HCT116 (cell line): ENCODE measurements at regions not wholly inside any gene's neighbourhood (a gene's known extent, or its start where the extent isn't known, plus 50 kb on each side); places are given as distances from the start of the nearest gene placed in this dataset.

Experiments
- ATAC-seq: fragments of 200-7000 bp; cut with Tn5 transposase; 2 replicates; pipeline ENCODE4 v1.9.1; 2020; ENCODE audit warnings: mild to moderate bottlenecking, moderate library complexity
- BruUV-seq: library from RNA; stranded (reverse); fragments of 400-500 nt; replicated peaks from 2 replicates; lab custom pipeline; 2021; lab: Mats Ljungman, UMichigan
- CTCF ChIA-PET: fragments of 300-600 bp; sonication (Branson Sonifier 250); formaldehyde crosslinking; loops from one replicate; lab custom pipeline; 2021; ENCODE audit warnings: antibody characterized with exemption; lab: Charles Lee
- POLR2A ChIA-PET: fragments of 300-600, 350-600 bp; sonication (Branson Sonifier 250); formaldehyde crosslinking; loops from one replicate; lab custom pipeline; 2021; ENCODE audit warnings: antibody characterized with exemption; lab: Charles Lee
- RAD21 ChIA-PET, 2 experiments: fragments of 300-600 bp; sonication (Branson Sonifier 250); formaldehyde crosslinking; loops; one replicate each; lab custom pipeline; 2023; ENCODE audit warnings: low total read pairs in 2 of 2; ENCODE audit not compliant: uncharacterized antibody in 2 of 2, unreplicated experiment in 2 of 2, low non-redundant PET in 1 of 2; lab: Charles Lee
- DNase-seq: peaks from one replicate; pipeline ENCODE4 v3.0.0-alpha.2; 2010; ENCODE audit warnings: low read depth, low spot score
- H2AFZ ChIP-seq: fragments of 200-600 bp; shearing (Covaris generic), sonication (generic); 2 replicates; pipeline ENCODE4 v1.6.1; 2017; ENCODE audit warnings: low read depth, mixed run types, mixed read lengths, antibody characterized with exemption, low read length; ENCODE audit not compliant: poor library complexity, severe bottlenecking
- H3K27ac ChIP-seq: 2 replicates; pipeline ENCODE4 v1.5.1; 2012; ENCODE audit warnings: low read depth, low read length
- H3K27me3 ChIP-seq: fragments of 200-600 bp; sonication (generic); 2 replicates; pipeline ENCODE4 v1.6.1; 2016; ENCODE audit warnings: mixed run types, low read length, mixed read lengths; ENCODE audit not compliant: insufficient read depth
- H3K36me3 ChIP-seq, 2 experiments: fragments of 200-500 bp in 1 of 2; fragments of 200-600 bp in 1 of 2; sonication (Bioruptor generic) in 1 of 2; sonication (generic) in 1 of 2; 2 replicates each; pipeline versions ENCODE4 v1.5.1 to v1.6.1; 2014 to 2016; ENCODE audit warnings: low read length in 2 of 2, inconsistent platforms in 1 of 2, mixed read lengths in 1 of 2, mixed run types in 1 of 2; ENCODE audit not compliant: insufficient read depth in 2 of 2, control insufficient read depth in 1 of 2
- H3K4me1 ChIP-seq, 2 experiments: fragments of 200-600 bp in 1 of 2; sonication (generic) in 1 of 2; 2 replicates each; pipeline versions ENCODE4 v1.5.1 to v1.6.1; 2012 to 2017; ENCODE audit warnings: low read length in 2 of 2, inconsistent platforms in 1 of 2, mild to moderate bottlenecking in 1 of 2, mixed read lengths in 1 of 2, mixed run types in 1 of 2, moderate library complexity in 1 of 2; ENCODE audit not compliant: insufficient read depth in 2 of 2, control insufficient read depth in 1 of 2
- H3K4me2 ChIP-seq: fragments of 200-600 bp; sonication (generic); 2 replicates; pipeline ENCODE4 v1.6.1; 2017; ENCODE audit warnings: mixed run types, low read length, mixed read lengths
- H3K4me3 ChIP-seq, 2 experiments: fragments of 200-600 bp in 1 of 2; sonication (generic) in 1 of 2; replicated peaks in 1 of 2; 2 replicates each; pipeline ENCODE4 v1.5.1; 2011 to 2016; ENCODE audit warnings: low read length in 2 of 2, control low read depth in 1 of 2, low read depth in 1 of 2, mild to moderate bottlenecking in 1 of 2, mixed read lengths in 1 of 2, mixed run types in 1 of 2
- H3K79me2 ChIP-seq: fragments of 200-600 bp; sonication (generic); 2 replicates; pipeline ENCODE4 v1.6.1; 2017; ENCODE audit warnings: mild to moderate bottlenecking, mixed run types, low read length, moderate library complexity, mixed read lengths; ENCODE audit not compliant: insufficient read depth
- H3K9ac ChIP-seq: fragments of 200-600 bp; sonication (generic); 2 replicates; pipeline ENCODE4 v1.6.1; 2016; ENCODE audit warnings: low read length, mixed read lengths
- H3K9me2 ChIP-seq: fragments of 200-600 bp; sonication (generic), shearing (Covaris generic); 2 replicates; pipeline ENCODE4 v1.6.1; 2017; ENCODE audit warnings: mixed run types, mild to moderate bottlenecking, moderate library complexity; ENCODE audit not compliant: insufficient read depth
- H3K9me3 ChIP-seq, 2 experiments: fragments of 200-500 bp in 1 of 2; fragments of 200-600 bp in 1 of 2; sonication (Bioruptor generic) in 1 of 2; sonication (generic) in 1 of 2; 2 replicates each; pipeline ENCODE4 v1.6.1; 2014 to 2017; ENCODE audit warnings: low read length in 2 of 2, mixed read lengths in 2 of 2, inconsistent platforms in 1 of 2, low read depth in 1 of 2, mild to moderate bottlenecking in 1 of 2, mixed run types in 1 of 2, moderate library complexity in 1 of 2; ENCODE audit not compliant: control insufficient read depth in 1 of 2, insufficient read depth in 1 of 2
- H4K20me1 ChIP-seq: fragments of 200-600 bp; sonication (generic), shearing (Covaris generic); 2 replicates; pipeline ENCODE4 v1.6.1; 2017; ENCODE audit warnings: mixed run types, mild to moderate bottlenecking, moderate library complexity; ENCODE audit not compliant: insufficient read depth
- CBX3 ChIP-seq: IDR thresholded peaks from 2 replicates; pipeline ENCODE4 v1.6.1; 2012; ENCODE audit warnings: low read depth
- CEBPB ChIP-seq: IDR thresholded peaks from 2 replicates; pipeline ENCODE4 v1.6.1; 2012; ENCODE audit warnings: low read depth
- EGR1 ChIP-seq: IDR thresholded peaks from 2 replicates; pipeline ENCODE4 v1.6.1; 2012; ENCODE audit warnings: low read depth
- EZH2 ChIP-seq: fragments of 200-600 bp; sonication (generic); IDR thresholded peaks from 2 replicates; pipeline ENCODE4 v1.6.1; 2017; ENCODE audit warnings: antibody characterized with exemption, mixed run types
- EZH2phosphoT487 ChIP-seq: fragments of 200-600 bp; IDR thresholded peaks from 2 replicates; pipeline ENCODE4 v1.6.1; 2018; ENCODE audit warnings: antibody characterized with exemption, borderline replicate concordance
- JUND ChIP-seq: IDR thresholded peaks from 2 replicates; pipeline ENCODE4 v1.6.1; 2012
- POLR2A ChIP-seq: IDR thresholded peaks from 2 replicates; pipeline ENCODE4 v1.7.0; 2011; ENCODE audit warnings: borderline replicate concordance; ENCODE audit not compliant: insufficient read depth, insufficient read length; ENCODE audit errors: extremely low read depth
- POLR2AphosphoS5 ChIP-seq: IDR thresholded peaks from 2 replicates; pipeline ENCODE4 v1.6.1; 2011; ENCODE audit warnings: mild to moderate bottlenecking, low read depth, low read length, moderate library complexity
- SIN3A ChIP-seq: IDR thresholded peaks from 2 replicates; pipeline ENCODE4 v1.6.1; 2012; ENCODE audit warnings: low read depth
- SP1 ChIP-seq: IDR thresholded peaks from 2 replicates; pipeline ENCODE4 v1.6.1; 2012; ENCODE audit warnings: low read depth
- SRF ChIP-seq: IDR thresholded peaks from 2 replicates; pipeline ENCODE4 v1.6.1; 2012; ENCODE audit warnings: low read depth
- TCF7L2 ChIP-seq: IDR thresholded peaks from 2 replicates; pipeline ENCODE4 v1.7.0; 2011; ENCODE audit warnings: borderline replicate concordance, inconsistent platforms; ENCODE audit not compliant: insufficient read depth, insufficient read length; ENCODE audit errors: extremely low read depth
- YY1 ChIP-seq: IDR thresholded peaks from 2 replicates; pipeline ENCODE4 v1.6.1; 2011; ENCODE audit warnings: low read length, low read depth, moderate library complexity, mild to moderate bottlenecking; ENCODE audit not compliant: insufficient replicate concordance; ENCODE audit errors: extremely low read depth
- ZNF274 ChIP-seq: fragments of 200-500 bp; sonication (Bioruptor generic); IDR thresholded peaks from 2 replicates; pipeline ENCODE4 v1.6.1; 2014; ENCODE audit warnings: mild to moderate bottlenecking, low read depth, low read length, inconsistent platforms
- intact Hi-C: fragments of 100-400 bp; cut with micrococcal nuclease; formaldehyde crosslinking; loops from 2 replicates; pipeline ENCODE4 v1.10.0; 2022
- TF ChIP-seq, protein P1 (sequence below): IDR thresholded peaks from 2 replicates; pipeline ENCODE4 v1.6.1; 2012
- TF ChIP-seq, protein P2 (sequence below), 3 experiments: fragments of 200-600 bp in 1 of 3; sonication (generic) in 1 of 3; IDR thresholded peaks in 2 of 3; conservative IDR thresholded peaks in 1 of 3; 2 replicates each; pipeline ENCODE4 v1.5.1; 2012 to 2017; ENCODE audit warnings: low read depth in 2 of 3, low read length in 2 of 3, antibody characterized with exemption in 1 of 3, borderline replicate concordance in 1 of 3, control low read depth in 1 of 3, mild to moderate bottlenecking in 1 of 3, mixed read lengths in 1 of 3, mixed run types in 1 of 3, moderate library complexity in 1 of 3; ENCODE audit not compliant: insufficient read depth in 1 of 3
- TF ChIP-seq, protein P3 (sequence below): IDR thresholded peaks from 2 replicates; pipeline ENCODE4 v1.6.1; 2012; ENCODE audit warnings: low read depth

DNA sequence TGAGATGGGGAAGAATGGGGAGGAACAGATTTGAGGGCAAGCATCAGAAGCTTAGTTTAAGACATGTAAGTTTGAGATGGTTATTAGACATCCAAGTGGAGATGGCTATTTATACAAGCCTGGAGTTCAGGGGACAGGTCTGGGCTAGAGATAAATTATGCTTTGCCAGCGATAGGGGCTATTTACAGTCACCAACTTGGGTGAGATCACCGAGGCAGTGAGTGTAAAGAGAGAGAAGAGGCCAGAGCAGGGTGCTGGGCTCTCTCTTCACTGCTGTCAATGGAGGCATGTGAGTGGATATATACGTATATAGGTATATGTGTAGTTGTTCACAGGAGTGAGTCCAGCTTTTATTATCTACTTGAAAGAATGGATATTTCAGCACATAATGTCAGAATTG lies 81.0 kb downstream of the QPCT start:
- ATAC-seq (no peak), DNase-seq (no peak)
- no TSS peak for BruUV-seq
- Histone ChIP-seq H3K4me2 (no peak overlapping the region), H3K4me3 (no peak overlapping the region), H3K9me2 (no peaks in the 10 kb centered on the region), H3K4me1 (no peaks in the 10 kb centered on the region), H3K9me3 (no peaks in the 10 kb centered on the region), H2AFZ (no peak overlapping the region), H4K20me1 (no peaks in the 10 kb centered on the region), H3K27ac (no peak overlapping the region), H3K9ac (no peak overlapping the region), H3K36me3 (no peaks in the 10 kb centered on the region), H3K79me2 (no peaks in the 10 kb centered on the region), H3K27me3 (no peaks in the 10 kb centered on the region)
- intact Hi-C loops = no loop called here
- ChIA-PET RAD21 (no interaction called here), CTCF (interaction anchor here (1.6 to 1.9 kb wide), 2 partner anchors 407 to 452 kb away, joined by 4 read pairs; no protein-coding TSS in a partner anchor), POLR2A (interaction anchor here (1.1 kb wide), 1 partner anchor 10 kb away, joined by 3 read pairs; no protein-coding TSS in a partner anchor)
- TF ChIP-seq CBX3 (no peak), SP1 (no peak), EZH2phosphoT487 (no peak), JUND (no peak), SIN3A (no peak), TCF7L2 (no peak), EGR1 (no peak), EZH2 (no peak), CEBPB (no peak), YY1 (no peak), SRF (no peak), ZNF274 (no peak), POLR2AphosphoS5 (no peak), POLR2A (no peak)
- TF ChIP-seq, protein P1, sequence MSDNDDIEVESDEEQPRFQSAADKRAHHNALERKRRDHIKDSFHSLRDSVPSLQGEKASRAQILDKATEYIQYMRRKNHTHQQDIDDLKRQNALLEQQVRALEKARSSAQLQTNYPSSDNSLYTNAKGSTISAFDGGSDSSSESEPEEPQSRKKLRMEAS = no peak
- TF ChIP-seq, protein P2, sequence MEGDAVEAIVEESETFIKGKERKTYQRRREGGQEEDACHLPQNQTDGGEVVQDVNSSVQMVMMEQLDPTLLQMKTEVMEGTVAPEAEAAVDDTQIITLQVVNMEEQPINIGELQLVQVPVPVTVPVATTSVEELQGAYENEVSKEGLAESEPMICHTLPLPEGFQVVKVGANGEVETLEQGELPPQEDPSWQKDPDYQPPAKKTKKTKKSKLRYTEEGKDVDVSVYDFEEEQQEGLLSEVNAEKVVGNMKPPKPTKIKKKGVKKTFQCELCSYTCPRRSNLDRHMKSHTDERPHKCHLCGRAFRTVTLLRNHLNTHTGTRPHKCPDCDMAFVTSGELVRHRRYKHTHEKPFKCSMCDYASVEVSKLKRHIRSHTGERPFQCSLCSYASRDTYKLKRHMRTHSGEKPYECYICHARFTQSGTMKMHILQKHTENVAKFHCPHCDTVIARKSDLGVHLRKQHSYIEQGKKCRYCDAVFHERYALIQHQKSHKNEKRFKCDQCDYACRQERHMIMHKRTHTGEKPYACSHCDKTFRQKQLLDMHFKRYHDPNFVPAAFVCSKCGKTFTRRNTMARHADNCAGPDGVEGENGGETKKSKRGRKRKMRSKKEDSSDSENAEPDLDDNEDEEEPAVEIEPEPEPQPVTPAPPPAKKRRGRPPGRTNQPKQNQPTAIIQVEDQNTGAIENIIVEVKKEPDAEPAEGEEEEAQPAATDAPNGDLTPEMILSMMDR (IDR thresholded peaks at IDR 0.05 in 2 of 3, conservative IDR thresholded peaks at IDR 0.05 in 1 of 3; ENCODE audit: borderline replicate concordance in 1 of 3, insufficient read depth in 1 of 3, low read depth in 2 of 3, low read length in 2 of 3) = no peak
- TF ChIP-seq, protein P3, sequence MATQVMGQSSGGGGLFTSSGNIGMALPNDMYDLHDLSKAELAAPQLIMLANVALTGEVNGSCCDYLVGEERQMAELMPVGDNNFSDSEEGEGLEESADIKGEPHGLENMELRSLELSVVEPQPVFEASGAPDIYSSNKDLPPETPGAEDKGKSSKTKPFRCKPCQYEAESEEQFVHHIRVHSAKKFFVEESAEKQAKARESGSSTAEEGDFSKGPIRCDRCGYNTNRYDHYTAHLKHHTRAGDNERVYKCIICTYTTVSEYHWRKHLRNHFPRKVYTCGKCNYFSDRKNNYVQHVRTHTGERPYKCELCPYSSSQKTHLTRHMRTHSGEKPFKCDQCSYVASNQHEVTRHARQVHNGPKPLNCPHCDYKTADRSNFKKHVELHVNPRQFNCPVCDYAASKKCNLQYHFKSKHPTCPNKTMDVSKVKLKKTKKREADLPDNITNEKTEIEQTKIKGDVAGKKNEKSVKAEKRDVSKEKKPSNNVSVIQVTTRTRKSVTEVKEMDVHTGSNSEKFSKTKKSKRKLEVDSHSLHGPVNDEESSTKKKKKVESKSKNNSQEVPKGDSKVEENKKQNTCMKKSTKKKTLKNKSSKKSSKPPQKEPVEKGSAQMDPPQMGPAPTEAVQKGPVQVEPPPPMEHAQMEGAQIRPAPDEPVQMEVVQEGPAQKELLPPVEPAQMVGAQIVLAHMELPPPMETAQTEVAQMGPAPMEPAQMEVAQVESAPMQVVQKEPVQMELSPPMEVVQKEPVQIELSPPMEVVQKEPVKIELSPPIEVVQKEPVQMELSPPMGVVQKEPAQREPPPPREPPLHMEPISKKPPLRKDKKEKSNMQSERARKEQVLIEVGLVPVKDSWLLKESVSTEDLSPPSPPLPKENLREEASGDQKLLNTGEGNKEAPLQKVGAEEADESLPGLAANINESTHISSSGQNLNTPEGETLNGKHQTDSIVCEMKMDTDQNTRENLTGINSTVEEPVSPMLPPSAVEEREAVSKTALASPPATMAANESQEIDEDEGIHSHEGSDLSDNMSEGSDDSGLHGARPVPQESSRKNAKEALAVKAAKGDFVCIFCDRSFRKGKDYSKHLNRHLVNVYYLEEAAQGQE = no peak
